ENCODE measurements at regions not wholly inside any gene's neighbourhood (a gene's known extent, or its start where the extent isn't known, plus 50 kb on each side); places are given as distances from the start of the nearest gene placed in this dataset.
A peak's percentile ranks its signal among the peaks of the same experiment; 100 is the strongest.

DNA sequence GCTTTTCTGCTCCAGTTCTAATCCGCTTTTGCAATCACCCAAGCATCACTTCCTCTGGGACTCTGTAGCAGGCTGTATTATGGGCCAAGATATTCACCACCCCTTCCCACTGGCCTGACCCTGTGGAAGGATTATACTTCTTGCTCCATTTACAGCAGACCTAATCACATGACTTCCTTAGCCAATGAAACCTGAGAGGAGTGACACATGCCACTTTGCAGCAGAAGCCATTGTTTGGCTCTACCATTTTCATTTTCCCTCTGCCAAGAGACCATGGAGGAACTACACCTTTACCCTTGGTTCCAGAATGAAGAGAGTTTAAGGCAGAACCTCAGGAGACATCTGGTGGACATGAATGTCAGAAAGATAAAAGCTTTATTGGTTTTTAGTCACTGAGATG is 134.9 kb upstream of the HSD17B12 start:
- Mint-ChIP-seq H3K27ac (no peak overlapping the region), H3K27me3 (peaks cover 28% of the 10 kb centered on the region), H3K9me3 (ENCODE audit: low read depth) (no peaks in the 10 kb centered on the region), H3K4me1 (ENCODE audit: low read depth) (peaks cover 2% of the 10 kb centered on the region), H3K36me3 (no peaks in the 10 kb centered on the region), H3K4me3 (no peak overlapping the region)

GRCh38 chr11:43546561-43547429 is 133.7 kb upstream of the HSD17B12 start:
- peaks cover 34% of the 10 kb centered on the region for H3K27me3 Mint-ChIP-seq
- H3K4me3 Mint-ChIP-seq: peak overlapping the region; percentile 46

DNA sequence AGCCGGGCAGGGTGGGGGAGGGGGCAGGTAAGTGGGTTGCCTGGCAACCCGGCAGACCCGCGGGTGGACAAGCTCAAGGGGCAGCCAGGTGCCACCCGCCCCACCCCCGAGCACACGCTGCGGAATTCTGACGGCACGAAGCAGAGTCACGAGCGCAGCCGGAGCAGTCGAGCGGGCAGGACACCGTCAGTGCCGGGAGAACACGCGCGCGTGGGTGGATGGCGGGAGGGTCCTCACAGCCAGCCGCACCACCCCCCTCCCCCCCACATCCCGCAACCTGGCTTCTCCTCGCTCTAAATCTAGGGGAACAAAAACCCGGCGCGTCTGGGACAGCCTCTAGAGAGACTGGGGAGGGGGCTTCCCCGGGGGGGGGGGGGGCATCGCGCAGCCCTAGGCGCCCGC is 133.1 kb upstream of the HSD17B12 start:
- no peak overlapping the region for H3K4me3 Mint-ChIP-seq
- H3K36me3 Mint-ChIP-seq: no peaks in the 10 kb centered on the region
- no peaks in the 10 kb centered on the region for H3K9me3 Mint-ChIP-seq (ENCODE audit: low read depth)
- H3K27ac Mint-ChIP-seq: no peak overlapping the region
- peaks cover 34% of the 10 kb centered on the region for H3K27me3 Mint-ChIP-seq
- H3K4me1 Mint-ChIP-seq (ENCODE audit: low read depth): peaks cover 2% of the 10 kb centered on the region

More at GRCh38 chr11:43546561-43547429, 133.7 kb upstream of the HSD17B12 start:
- peaks cover 2% of the 10 kb centered on the region for H3K4me1 Mint-ChIP-seq (ENCODE audit: low read depth)
- no peak overlapping the region for H3K27ac Mint-ChIP-seq
- no peaks in the 10 kb centered on the region for H3K36me3 Mint-ChIP-seq
- H3K9me3 Mint-ChIP-seq (ENCODE audit: low read depth): no peaks in the 10 kb centered on the region

GRCh38 chr11:43547889-43548381 is 132.6 kb upstream of the HSD17B12 start:
- Mint-ChIP-seq H3K27ac (no peak overlapping the region), H3K4me1 (ENCODE audit: low read depth) (peaks cover 2% of the 10 kb centered on the region), H3K36me3 (no peaks in the 10 kb centered on the region), H3K4me3 (peak overlapping the region; percentile 5), H3K9me3 (ENCODE audit: low read depth) (no peaks in the 10 kb centered on the region), H3K27me3 (peaks cover 35% of the 10 kb centered on the region)

DNA sequence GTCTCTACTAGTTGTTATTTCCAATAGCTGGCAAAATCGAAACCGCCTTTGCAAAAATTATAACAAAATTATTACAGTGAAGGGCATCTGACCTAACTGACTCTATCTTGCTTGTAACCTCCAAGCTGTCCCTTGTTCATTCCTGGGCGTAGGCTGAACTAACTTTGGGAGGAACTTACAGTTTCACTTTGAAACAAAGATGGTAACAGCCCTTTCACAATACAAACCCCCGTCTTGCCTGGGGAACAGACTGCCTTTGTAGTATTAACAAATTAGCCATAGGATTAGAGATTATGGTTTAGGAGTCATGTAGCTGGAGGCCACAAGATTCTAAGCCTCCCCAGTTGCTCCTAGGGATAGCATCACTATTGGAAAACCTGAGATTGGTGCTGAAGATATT is 131.6 kb upstream of the HSD17B12 start:
- peaks cover 43% of the 10 kb centered on the region for H3K27me3 Mint-ChIP-seq
- no peak overlapping the region for H3K27ac Mint-ChIP-seq
- H3K36me3 Mint-ChIP-seq: no peaks in the 10 kb centered on the region

GRCh38 chr11:43549624-43550023 is 130.9 kb upstream of the HSD17B12 start:
- no peak overlapping the region for H3K27ac Mint-ChIP-seq
- no peak overlapping the region for H3K4me3 Mint-ChIP-seq
- peaks cover 44% of the 10 kb centered on the region for H3K27me3 Mint-ChIP-seq
- H3K36me3 Mint-ChIP-seq: no peaks in the 10 kb centered on the region
- no peaks in the 10 kb centered on the region for H3K9me3 Mint-ChIP-seq (ENCODE audit: low read depth)
- peaks cover 2% of the 10 kb centered on the region for H3K4me1 Mint-ChIP-seq (ENCODE audit: low read depth)

More for the DNA sequence above, 131.6 kb upstream of the HSD17B12 start:
- Mint-ChIP-seq H3K4me3 (no peak overlapping the region), H3K4me1 (ENCODE audit: low read depth) (peaks cover 2% of the 10 kb centered on the region), H3K9me3 (ENCODE audit: low read depth) (no peaks in the 10 kb centered on the region)

DNA sequence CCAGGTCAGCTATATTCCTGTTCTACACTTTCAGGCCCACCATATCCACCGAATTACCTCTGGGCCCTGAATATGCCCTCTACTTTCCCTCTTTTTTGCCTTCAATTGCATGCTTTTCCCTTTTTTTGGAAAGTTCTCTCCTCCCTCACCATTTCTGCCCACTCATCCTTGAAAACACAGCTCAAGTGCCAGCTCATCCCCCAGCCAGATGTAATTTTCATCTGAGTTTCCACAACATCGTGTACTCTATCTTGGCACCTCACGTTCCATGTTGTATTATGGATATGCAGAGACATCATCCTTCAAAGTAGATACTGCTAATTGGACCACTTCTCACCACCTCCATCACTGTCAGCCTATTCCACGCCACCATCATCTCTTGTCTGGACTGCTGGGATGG is 129.8 kb upstream of the HSD17B12 start:
- H3K27ac Mint-ChIP-seq: no peak overlapping the region
- no peaks in the 10 kb centered on the region for H3K36me3 Mint-ChIP-seq
- no peak overlapping the region for H3K4me3 Mint-ChIP-seq
- peaks cover 35% of the 10 kb centered on the region for H3K27me3 Mint-ChIP-seq
- H3K9me3 Mint-ChIP-seq (ENCODE audit: low read depth): no peaks in the 10 kb centered on the region
- H3K4me1 Mint-ChIP-seq (ENCODE audit: low read depth): peaks cover 2% of the 10 kb centered on the region

DNA sequence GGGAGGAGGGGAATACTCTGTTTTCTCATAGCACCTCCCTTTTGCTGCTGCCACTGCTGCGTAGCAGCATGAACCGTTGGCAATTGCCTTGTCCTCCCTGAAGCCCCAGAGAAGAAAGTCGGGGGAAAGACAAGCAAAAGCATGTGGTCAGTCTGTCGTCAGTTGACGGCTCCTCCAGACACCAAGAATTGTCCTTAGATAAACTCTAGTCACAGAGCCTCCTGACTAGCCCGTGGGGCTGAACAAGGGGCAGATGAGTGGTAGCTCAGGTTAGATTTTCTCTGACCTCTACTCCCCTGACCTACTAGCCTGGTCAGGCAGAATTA is 126.4 kb upstream of the HSD17B12 start:
- H3K27ac Mint-ChIP-seq: no peak overlapping the region

GRCh38 chr11:43555186-43555585 is 125.4 kb upstream of the HSD17B12 start:
- Mint-ChIP-seq H3K27me3 (peaks cover 50% of the 10 kb centered on the region), H3K36me3 (no peaks in the 10 kb centered on the region), H3K27ac (no peak overlapping the region), H3K4me3 (no peak overlapping the region), H3K4me1 (ENCODE audit: low read depth) (peaks cover 13% of the 10 kb centered on the region), H3K9me3 (ENCODE audit: low read depth) (no peaks in the 10 kb centered on the region)

More for the DNA sequence above, 126.4 kb upstream of the HSD17B12 start:
- H3K9me3 Mint-ChIP-seq (ENCODE audit: low read depth): no peaks in the 10 kb centered on the region
- H3K27me3 Mint-ChIP-seq: peaks cover 44% of the 10 kb centered on the region
- H3K4me3 Mint-ChIP-seq: no peak overlapping the region
- H3K4me1 Mint-ChIP-seq (ENCODE audit: low read depth): peaks cover 11% of the 10 kb centered on the region
- no peaks in the 10 kb centered on the region for H3K36me3 Mint-ChIP-seq

GRCh38 chr11:43555816-43556611 is 124.5 kb upstream of the HSD17B12 start:
- H3K9me3 Mint-ChIP-seq (ENCODE audit: low read depth): no peaks in the 10 kb centered on the region
- no peaks in the 10 kb centered on the region for H3K36me3 Mint-ChIP-seq
- H3K27ac Mint-ChIP-seq: no peak overlapping the region
- H3K4me1 Mint-ChIP-seq (ENCODE audit: low read depth): peaks cover 13% of the 10 kb centered on the region
- H3K27me3 Mint-ChIP-seq: peaks cover 46% of the 10 kb centered on the region
- no peak overlapping the region for H3K4me3 Mint-ChIP-seq

- no peaks in the 10 kb centered on the region for H3K9me3 Mint-ChIP-seq (ENCODE audit: low read depth)
- H3K27me3 Mint-ChIP-seq: peaks cover 41% of the 10 kb centered on the region
- H3K36me3 Mint-ChIP-seq: no peaks in the 10 kb centered on the region
- H3K4me1 Mint-ChIP-seq (ENCODE audit: low read depth): peaks cover 13% of the 10 kb centered on the region
- no peak overlapping the region for H3K4me3 Mint-ChIP-seq
- no peak overlapping the region for H3K27ac Mint-ChIP-seq
Measured at GRCh38 chr11:43556612-43557375, 123.7 kb upstream of the HSD17B12 start.

DNA sequence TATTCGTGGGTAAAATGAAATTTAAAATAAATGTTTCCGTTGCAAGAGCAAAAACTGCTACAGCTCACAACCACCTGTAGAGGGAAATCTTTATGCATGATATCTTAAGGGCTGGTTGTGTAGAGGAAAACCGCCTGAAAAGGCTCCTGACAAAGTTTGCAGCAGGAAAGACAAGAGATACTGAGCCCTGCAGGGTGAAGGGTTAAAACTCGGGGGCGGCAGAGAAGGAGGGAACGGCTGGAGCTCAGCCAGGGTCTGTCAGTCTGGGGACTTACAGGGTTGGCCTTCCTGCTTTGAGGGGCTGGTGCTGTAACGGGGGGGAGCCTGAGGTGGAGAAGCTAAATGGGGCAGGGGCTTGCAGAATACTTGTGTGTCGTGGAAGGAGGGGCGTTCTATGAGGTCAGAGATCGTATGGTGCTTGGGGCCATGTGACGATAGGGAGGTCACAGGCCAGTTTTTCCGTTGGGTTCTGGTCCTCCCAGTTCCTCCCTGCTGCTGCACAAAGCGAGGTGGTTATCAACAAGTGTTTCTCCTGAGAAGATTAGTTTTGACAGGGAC is 122.9 kb upstream of the HSD17B12 start:
- Mint-ChIP-seq H3K4me3 (no peak overlapping the region), H3K27me3 (peaks cover 39% of the 10 kb centered on the region), H3K4me1 (ENCODE audit: low read depth) (peaks cover 13% of the 10 kb centered on the region), H3K36me3 (no peaks in the 10 kb centered on the region), H3K9me3 (ENCODE audit: low read depth) (no peaks in the 10 kb centered on the region), H3K27ac (no peak overlapping the region)

DNA sequence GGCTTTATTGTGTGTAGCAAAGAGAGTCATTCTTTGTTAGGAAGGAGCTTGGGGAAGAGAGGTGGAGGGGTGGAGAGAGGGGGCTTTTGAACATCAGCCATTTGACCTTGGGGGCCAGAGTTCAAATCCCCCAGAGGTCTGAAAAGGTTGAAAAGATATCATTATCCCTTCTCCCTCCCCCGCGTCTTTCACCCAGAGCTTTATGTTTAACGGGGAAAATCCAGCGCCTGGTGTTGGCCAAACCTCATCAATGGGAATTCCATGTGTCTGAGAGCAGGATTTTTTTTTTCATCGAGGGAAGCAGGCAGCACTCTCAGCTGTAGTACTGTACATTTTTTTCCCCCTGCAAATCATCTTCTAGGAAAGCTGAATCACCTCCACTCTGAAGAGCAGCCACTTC is 122.4 kb upstream of the HSD17B12 start:
- peaks cover 13% of the 10 kb centered on the region for H3K4me1 Mint-ChIP-seq (ENCODE audit: low read depth)
- no peak overlapping the region for H3K27ac Mint-ChIP-seq
- H3K36me3 Mint-ChIP-seq: no peaks in the 10 kb centered on the region
- H3K4me3 Mint-ChIP-seq: no peak overlapping the region
- H3K9me3 Mint-ChIP-seq (ENCODE audit: low read depth): no peaks in the 10 kb centered on the region
- peaks cover 39% of the 10 kb centered on the region for H3K27me3 Mint-ChIP-seq

DNA sequence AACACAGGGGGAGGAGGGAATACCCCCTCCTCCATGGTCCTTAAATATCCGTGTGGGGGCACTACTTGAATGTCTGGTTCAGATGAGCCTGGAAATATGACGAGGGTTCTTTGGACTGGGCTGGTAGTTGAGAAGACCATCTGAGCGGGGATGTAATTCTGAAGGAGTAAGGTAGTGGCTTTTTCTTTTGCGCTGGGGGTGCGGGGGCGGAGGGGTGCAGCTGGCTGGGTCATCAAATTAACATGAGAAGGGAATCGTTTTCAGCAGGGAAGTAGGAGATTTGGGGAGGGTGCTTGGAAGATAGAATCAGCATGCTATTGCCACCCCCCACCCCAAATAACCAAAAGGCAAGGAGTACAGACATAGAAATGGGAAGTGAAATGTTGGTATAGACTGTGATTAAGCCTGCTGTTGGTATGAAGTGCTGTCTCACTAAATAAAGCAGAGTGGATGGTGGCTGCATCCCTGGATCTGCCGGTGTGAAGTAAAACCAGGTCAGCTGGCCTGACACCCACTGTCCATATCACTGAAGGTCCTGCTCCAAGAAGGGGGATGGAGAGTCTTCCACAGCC is 121.9 kb upstream of the HSD17B12 start:
- Mint-ChIP-seq H3K9me3 (ENCODE audit: low read depth) (no peaks in the 10 kb centered on the region), H3K27ac (no peak overlapping the region), H3K4me3 (no peak overlapping the region), H3K27me3 (peaks cover 38% of the 10 kb centered on the region), H3K4me1 (ENCODE audit: low read depth) (peaks cover 13% of the 10 kb centered on the region), H3K36me3 (no peaks in the 10 kb centered on the region)
